Activated CD8-positive, alpha-beta T cell treated with anti-CD3 and anti-CD28 coated beads for 36 hours (primary cell): ENCODE measurements at regions not wholly inside any gene's neighbourhood (a gene's known extent, or its start where the extent isn't known, plus 50 kb on each side); places are given as distances from the start of the nearest gene placed in this dataset.

ENCODE experiments used
- ATAC-seq: fragments of 200-7000 bp; cut with Tn5 transposase; one replicate; pipeline ENCODE4 v1.10.0; 2021; ENCODE audit warnings: mild to moderate bottlenecking, moderate library complexity
- CTCF ChIA-PET: fragments of 350-600 bp; sonication (Branson Sonifier 250); formaldehyde crosslinking; loops from one replicate; lab custom pipeline; 2021; ENCODE audit warnings: antibody characterized with exemption; lab: Charles Lee
- POLR2A ChIA-PET: fragments of 350-600 bp; sonication (Branson Sonifier 250); formaldehyde crosslinking; loops from one replicate; lab custom pipeline; 2021; ENCODE audit warnings: antibody characterized with exemption; lab: Charles Lee
- DNase-seq: peaks from one replicate; pipeline ENCODE4 v3.0.0-alpha.2; 2020
- H3K27ac Mint-ChIP-seq: one replicate; pipeline ENCODE4 v1.8.0; 2021; ENCODE audit warnings: mild to moderate bottlenecking, mixed read lengths
- H3K27me3 Mint-ChIP-seq: one replicate; pipeline ENCODE4 v1.8.0; 2021; ENCODE audit warnings: mixed read lengths
- H3K36me3 Mint-ChIP-seq: one replicate; pipeline ENCODE4 v1.8.0; 2021; ENCODE audit warnings: low read depth, mixed read lengths
- H3K4me1 Mint-ChIP-seq: one replicate; pipeline ENCODE4 v1.8.0; 2021; ENCODE audit warnings: low read depth, mixed read lengths
- H3K4me3 Mint-ChIP-seq: one replicate; pipeline ENCODE4 v1.8.0; 2021; ENCODE audit warnings: mild to moderate bottlenecking, moderate library complexity, mixed read lengths
- H3K9me3 Mint-ChIP-seq: one replicate; pipeline ENCODE4 v1.8.0; 2021; ENCODE audit warnings: mixed read lengths
- CTCF ChIP-seq: fragments of 200-600 bp; IDR thresholded peaks from one replicate; pipeline ENCODE4 v1.8.0; 2022; ENCODE audit warnings: antibody characterized with exemption, mild to moderate bottlenecking
- intact Hi-C: fragments of 100-400 bp; cut with micrococcal nuclease; formaldehyde crosslinking; loops from one replicate; pipeline ENCODE4 v1.10.0; 2022

- intact Hi-C loops: no loop called here
- DNase-seq: no peak
- H3K27ac Mint-ChIP-seq: no peak overlapping the region
- H3K9me3 Mint-ChIP-seq: no peaks in the 10 kb centered on the region
- ATAC-seq: no peak
- no peaks in the 10 kb centered on the region for H3K36me3 Mint-ChIP-seq
- CTCF ChIA-PET: interaction anchor here (0.7 kb wide), 1 partner anchor 433 kb away, joined by 3 read pairs; no protein-coding TSS in a partner anchor
- no peak for TF ChIP-seq CTCF
- POLR2A ChIA-PET: no interaction called here
- H3K4me1 Mint-ChIP-seq: no peaks in the 10 kb centered on the region
- no peaks in the 10 kb centered on the region for H3K27me3 Mint-ChIP-seq
- H3K4me3 Mint-ChIP-seq: no peak overlapping the region
These were observed 88.3 kb upstream of the UNC5C start for GRCh38 chr4:95637043-95637600.

GRCh38 chr4:95636061-95636460, 87.3 kb upstream of the UNC5C start:
- ChIA-PET POLR2A (no interaction called here), CTCF (no interaction called here)
- Mint-ChIP-seq H3K4me1 (no peaks in the 10 kb centered on the region), H3K27me3 (no peaks in the 10 kb centered on the region), H3K4me3 (no peak overlapping the region), H3K27ac (no peak overlapping the region), H3K36me3 (no peaks in the 10 kb centered on the region), H3K9me3 (no peaks in the 10 kb centered on the region)
- no peak for ATAC-seq
- no peak for TF ChIP-seq CTCF
- DNase-seq: no peak
- intact Hi-C loops: no loop called here

GRCh38 chr4:95627709-95628108, 78.9 kb upstream of the UNC5C start:
- Mint-ChIP-seq H3K4me1 (no peaks in the 10 kb centered on the region), H3K4me3 (no peak overlapping the region), H3K27ac (no peak overlapping the region), H3K27me3 (no peaks in the 10 kb centered on the region), H3K9me3 (no peaks in the 10 kb centered on the region), H3K36me3 (no peaks in the 10 kb centered on the region)
- no peak for ATAC-seq
- no peak for DNase-seq
- POLR2A ChIA-PET: no interaction called here
- CTCF ChIA-PET: no interaction called here
- TF ChIP-seq CTCF: no peak
- intact Hi-C loops: no loop called here

- CTCF ChIA-PET: no interaction called here
- H3K27ac Mint-ChIP-seq: no peak overlapping the region
- no peaks in the 10 kb centered on the region for H3K4me1 Mint-ChIP-seq
- no peaks in the 10 kb centered on the region for H3K27me3 Mint-ChIP-seq
- ATAC-seq: no peak
- H3K4me3 Mint-ChIP-seq: no peak overlapping the region
- no peak for DNase-seq
- POLR2A ChIA-PET: no interaction called here
- H3K9me3 Mint-ChIP-seq: no peaks in the 10 kb centered on the region
- intact Hi-C loops: no loop called here
- H3K36me3 Mint-ChIP-seq: no peaks in the 10 kb centered on the region
- no peak for TF ChIP-seq CTCF
These were observed 78.3 kb upstream of the UNC5C start for GRCh38 chr4:95627024-95627605.

GRCh38 chr4:95625020-95625419, 76.2 kb upstream of the UNC5C start:
- Mint-ChIP-seq H3K27me3 (no peaks in the 10 kb centered on the region), H3K4me1 (no peaks in the 10 kb centered on the region), H3K4me3 (no peak overlapping the region), H3K9me3 (no peaks in the 10 kb centered on the region), H3K27ac (no peak overlapping the region), H3K36me3 (no peaks in the 10 kb centered on the region)
- TF ChIP-seq CTCF: no peak
- ChIA-PET POLR2A (no interaction called here), CTCF (no interaction called here)
- DNase-seq (no peak), ATAC-seq (no peak)
- intact Hi-C loops: no loop called here
